Adrenal gland (tissue), 9 donors: ENCODE measurements at regions not wholly inside any gene's neighbourhood (a gene's known extent, or its start where the extent isn't known, plus 50 kb on each side); places are given as distances from the start of the nearest gene placed in this dataset.

Experiments
- DNase-seq, 7 donors: peaks; one replicate each; pipeline ENCODE4 v3.0.0-alpha.2; 2019 to 2020
- H3K27ac ChIP-seq, 5 donors: fragments of 200-600 bp; sonication (generic) in 4 of 5; 1 replicate in 3 of 5; 2 replicates in 2 of 5; pipeline versions ENCODE4 v1.5.1 to v1.8.0; 2016 to 2020; ENCODE audit warnings: mild to moderate bottlenecking in 1 of 5
- H3K27me3 ChIP-seq: fragments of 200-600 bp; 2 replicates; pipeline ENCODE4 v1.8.0; 2021
- H3K36me3 ChIP-seq, 2 donors: fragments of 200-600 bp; replicated peaks in 1 of 2; 1 replicate in 1 of 2; 2 replicates in 1 of 2; pipeline versions ENCODE4 v1.5.1 to v1.8.0; 2018 to 2022
- H3K4me1 ChIP-seq, 2 donors: fragments of 200-600 bp; replicated peaks in 1 of 2; 1 replicate in 1 of 2; 2 replicates in 1 of 2; pipeline versions ENCODE4 v1.5.1 to v1.8.0; 2018 to 2021
- H3K4me3 ChIP-seq, 4 donors: fragments of 200-600 bp; sonication (generic) in 3 of 4; one replicate each; pipeline ENCODE4 v1.5.1; 2016 to 2018
- H3K9me3 ChIP-seq, 3 donors: fragments of 200-600 bp; sonication (generic) in 1 of 3; replicated peaks in 1 of 3; 1 replicate in 2 of 3; 2 replicates in 1 of 3; pipeline versions ENCODE4 v1.5.1 to v1.8.0; 2016 to 2021
- POLR2A ChIP-seq, 2 donors: fragments of 450-650 bp; IDR thresholded peaks; one replicate each; pipeline ENCODE4 v1.6.1; 2017; ENCODE audit warnings: antibody characterized with exemption in 2 of 2, mild to moderate bottlenecking in 2 of 2, moderate library complexity in 1 of 2
- WGBS, 4 donors: extraction: QIAGEN DNeasy Blood & Tissue Kit in 2 of 4; methylation state at CpG; one replicate each; pipeline versions ENCODE4 v1.1.5 to v1.1.7; 2013 to 2017; 5-methylcytosine and 5-hydroxymethylcytosine counted together
- intact Hi-C, 2 donors: fragments of 100-400 bp; cut with DNase I; formaldehyde crosslinking; loops; one replicate each; pipeline versions ENCODE4 v1.14.1 to v1.15.0; 2022 to 2023
- TF ChIP-seq, protein P1 (sequence below), 6 experiments: fragments of 450-650 bp in 4 of 6; fragments of 200-600 bp in 2 of 6; sonication (generic) in 1 of 6; IDR thresholded peaks; 1 replicate in 5 of 6; 2 replicates in 1 of 6; pipeline versions ENCODE4 v1.5.1 to v1.8.0; 2016 to 2021; ENCODE audit warnings: antibody characterized with exemption in 6 of 6, mild to moderate bottlenecking in 2 of 6, moderate library complexity in 1 of 6
- donor health status: healthy with polysubstance abuse.
- donor health status: Bipolar disorder and iron deficiency.
- donor health status: DM: yes; HTN: yes; CAD: no.
- donor health status: DM: no; HTN: no; CAD: no.
- donor health status: DM: no; HTN: no; CAD: no.

DNA sequence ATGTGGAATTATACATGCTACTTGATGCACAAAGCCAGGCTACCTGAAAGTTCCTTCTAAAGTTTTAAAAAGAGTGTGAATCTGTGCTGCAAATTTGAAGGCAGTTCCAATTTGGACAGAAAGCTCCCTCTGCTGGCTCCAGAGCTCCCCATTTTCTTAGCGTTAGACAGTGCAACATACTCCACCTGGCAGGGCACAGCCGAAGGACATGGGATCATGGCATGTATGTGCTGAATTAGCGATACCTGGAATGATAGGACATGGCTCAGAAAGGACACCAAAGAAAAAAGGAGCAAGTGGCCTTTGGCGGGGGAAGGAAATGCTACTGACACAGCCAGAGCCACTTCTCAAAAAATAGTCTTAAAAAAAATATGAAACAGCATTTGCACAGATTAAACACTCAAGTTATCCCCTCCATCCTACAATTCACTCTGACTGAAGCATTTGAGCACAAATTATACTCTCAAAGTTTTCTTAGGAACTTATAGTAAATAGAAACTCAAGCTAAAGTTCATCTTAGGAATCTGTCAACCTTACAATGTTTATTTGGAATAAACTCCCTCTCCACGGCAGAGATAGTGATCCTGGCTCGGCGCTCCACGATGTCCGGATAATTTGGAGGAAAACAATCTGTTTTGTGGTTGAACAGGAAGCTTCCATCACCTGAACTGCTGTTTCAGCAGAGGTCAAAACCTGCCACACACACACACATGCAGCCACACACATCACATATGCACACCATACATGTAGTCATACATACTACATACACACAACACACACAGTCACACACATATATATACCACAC lies 80.0 kb downstream of the C7orf25 start:
- Histone ChIP-seq H3K27me3 (no peaks in the 10 kb centered on the region), H3K4me3 (peak overlapping the region in 1 of 4 donors; percentile 17), H3K4me1 (peaks cover 0 to 4% of the 10 kb centered on the region in 2 donors), H3K27ac (no peak overlapping the region), H3K36me3 (no peaks in the 10 kb centered on the region), H3K9me3 (no peaks in the 10 kb centered on the region)
- no peak for TF ChIP-seq POLR2A (IDR thresholded peaks at IDR 0.05)
- TF ChIP-seq, protein P1, sequence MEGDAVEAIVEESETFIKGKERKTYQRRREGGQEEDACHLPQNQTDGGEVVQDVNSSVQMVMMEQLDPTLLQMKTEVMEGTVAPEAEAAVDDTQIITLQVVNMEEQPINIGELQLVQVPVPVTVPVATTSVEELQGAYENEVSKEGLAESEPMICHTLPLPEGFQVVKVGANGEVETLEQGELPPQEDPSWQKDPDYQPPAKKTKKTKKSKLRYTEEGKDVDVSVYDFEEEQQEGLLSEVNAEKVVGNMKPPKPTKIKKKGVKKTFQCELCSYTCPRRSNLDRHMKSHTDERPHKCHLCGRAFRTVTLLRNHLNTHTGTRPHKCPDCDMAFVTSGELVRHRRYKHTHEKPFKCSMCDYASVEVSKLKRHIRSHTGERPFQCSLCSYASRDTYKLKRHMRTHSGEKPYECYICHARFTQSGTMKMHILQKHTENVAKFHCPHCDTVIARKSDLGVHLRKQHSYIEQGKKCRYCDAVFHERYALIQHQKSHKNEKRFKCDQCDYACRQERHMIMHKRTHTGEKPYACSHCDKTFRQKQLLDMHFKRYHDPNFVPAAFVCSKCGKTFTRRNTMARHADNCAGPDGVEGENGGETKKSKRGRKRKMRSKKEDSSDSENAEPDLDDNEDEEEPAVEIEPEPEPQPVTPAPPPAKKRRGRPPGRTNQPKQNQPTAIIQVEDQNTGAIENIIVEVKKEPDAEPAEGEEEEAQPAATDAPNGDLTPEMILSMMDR (IDR thresholded peaks at IDR 0.05): peak; percentile 36 to 72 (median 58)
- intact Hi-C loops: loop anchor here in 1 of 2 donors (5.0 to 10.0 kb wide), 3 partner anchors 137 to 890 kb away; no protein-coding TSS in a partner anchor
- 31 to 48% (median 38%) methylated on average over 9 of the region's 9 CpGs for WGBS, 4 donors
- peak; percentile 27 to 69 (median 54) for DNase-seq

- WGBS, 4 donors: 35 to 52% (median 46%) methylated on average over 5 to 6 of the region's 6 CpGs
- Histone ChIP-seq H3K27me3 (no peaks in the 10 kb centered on the region), H3K27ac (no peak overlapping the region), H3K36me3 (no peaks in the 10 kb centered on the region), H3K4me3 (peak overlapping the region in 1 of 4 donors; percentile 17), H3K9me3 (no peaks in the 10 kb centered on the region), H3K4me1 (peaks cover 0 to 4% of the 10 kb centered on the region in 2 donors)
- no peak for DNase-seq
- TF ChIP-seq POLR2A (IDR thresholded peaks at IDR 0.05): no peak
- TF ChIP-seq, protein P1 (IDR thresholded peaks at IDR 0.05): no peak
- intact Hi-C loops: loop anchor here in 1 of 2 donors (5.0 to 10.0 kb wide), 3 partner anchors 136 to 889 kb away; no protein-coding TSS in a partner anchor
Observed at GRCh38 chr7:42831006-42831717, 80.7 kb downstream of the C7orf25 start.

- H3K27me3 ChIP-seq: no peaks in the 10 kb centered on the region
- no peaks in the 10 kb centered on the region for H3K4me1 ChIP-seq
- H3K9me3 ChIP-seq: no peaks in the 10 kb centered on the region
- H3K4me3 ChIP-seq: no peak overlapping the region
- no peaks in the 10 kb centered on the region for H3K36me3 ChIP-seq
- no peak overlapping the region for H3K27ac ChIP-seq
- no peak for TF ChIP-seq POLR2A (IDR thresholded peaks at IDR 0.05)
- TF ChIP-seq, protein P1 (IDR thresholded peaks at IDR 0.05): no peak
- 83 to 99% (median 94%) methylated on average over 1 of the region's 1 CpG for WGBS, 4 donors
- intact Hi-C loops: no loop called here
- no peak for DNase-seq
Observed at GRCh38 chr7:42812779-42813178, 99.1 kb downstream of the C7orf25 start.

GRCh38 chr7:42805601-42806000 lies 106.3 kb downstream of the C7orf25 start:
- no peak for DNase-seq
- no peak for TF ChIP-seq POLR2A (IDR thresholded peaks at IDR 0.05)
- TF ChIP-seq, protein P1 (IDR thresholded peaks at IDR 0.05): no peak
- no peaks in the 10 kb centered on the region for H3K27me3 ChIP-seq
- 87 to 100% (median 89%) methylated on average over 1 to 2 of the region's 2 CpGs for WGBS, 4 donors
- no peak overlapping the region for H3K4me3 ChIP-seq
- intact Hi-C loops: no loop called here
- no peak overlapping the region for H3K27ac ChIP-seq
- peaks cover 0 to 6% (median 0%) of the 10 kb centered on the region in 3 donors for H3K9me3 ChIP-seq
- H3K36me3 ChIP-seq: no peaks in the 10 kb centered on the region
- no peaks in the 10 kb centered on the region for H3K4me1 ChIP-seq
